Small intestine (tissue), 7 donors: ENCODE measurements at regions not wholly inside any gene's neighbourhood (a gene's known extent, or its start where the extent isn't known, plus 50 kb on each side); places are given as distances from the start of the nearest gene placed in this dataset.
"Not testable (repeated sequence)": the region's sequence is repeated elsewhere in the genome, so short reads cannot be mapped to it uniquely, and the experiment has no call there.

Source experiments
- DNase-seq, 2 donors: peaks; one replicate each; pipeline versions ENCODE4 v3.0.0 to v3.0.0-alpha.2; 2013
- FAIRE-seq: peaks from 2 replicates; lab custom pipeline; 2012; peaks lifted over from hg19 to GRCh38; lab: Jason Lieb, UNC
- H3K27ac ChIP-seq, 3 donors: one replicate each; pipeline ENCODE4 v1.5.1; 2013; ENCODE audit warnings: low read length in 2 of 3, mild to moderate bottlenecking in 2 of 3, control low read depth in 1 of 3, inconsistent platforms in 1 of 3, low read depth in 1 of 3, moderate library complexity in 1 of 3
- H3K27me3 ChIP-seq, 3 donors: one replicate each; pipeline ENCODE4 v1.6.1; 2013; ENCODE audit warnings: low read length in 3 of 3, inconsistent platforms in 1 of 3; ENCODE audit not compliant: control insufficient read depth in 3 of 3, insufficient read depth in 3 of 3
- H3K36me3 ChIP-seq, 3 donors: one replicate each; pipeline ENCODE4 v1.6.1; 2013; ENCODE audit warnings: low read length in 3 of 3, inconsistent platforms in 1 of 3, low read depth in 1 of 3, mild to moderate bottlenecking in 1 of 3, moderate library complexity in 1 of 3; ENCODE audit not compliant: control insufficient read depth in 3 of 3, insufficient read depth in 2 of 3
- H3K4me1 ChIP-seq, 3 donors: one replicate each; pipeline ENCODE4 v1.6.1; 2013; ENCODE audit warnings: low read length in 2 of 3, inconsistent platforms in 1 of 3, low read depth in 1 of 3, mild to moderate bottlenecking in 1 of 3, moderate library complexity in 1 of 3; ENCODE audit not compliant: control insufficient read depth in 3 of 3, insufficient read depth in 2 of 3
- H3K4me3 ChIP-seq, 3 donors: one replicate each; pipeline ENCODE4 v1.5.1; 2013; ENCODE audit warnings: low read length in 3 of 3, control low read depth in 1 of 3, inconsistent platforms in 1 of 3, low read depth in 1 of 3, mild to moderate bottlenecking in 1 of 3, moderate library complexity in 1 of 3
- H3K9me3 ChIP-seq, 2 donors: one replicate each; pipeline ENCODE4 v1.6.1; 2013; ENCODE audit warnings: low read depth in 1 of 2, low read length in 1 of 2; ENCODE audit not compliant: control insufficient read depth in 2 of 2, insufficient read depth in 1 of 2
- WGBS, 3 donors: extraction: QIAGEN DNeasy Blood & Tissue Kit; methylation state at CpG; one replicate each; pipeline ENCODE4 v1.1.7; 2013; 5-methylcytosine and 5-hydroxymethylcytosine counted together
- donor health status: healthy with polysubstance abuse.
- donor health status: control.
- donor health status: control.
- donor health status: Bipolar disorder and iron deficiency.
- donor health status: healthy.

DNA sequence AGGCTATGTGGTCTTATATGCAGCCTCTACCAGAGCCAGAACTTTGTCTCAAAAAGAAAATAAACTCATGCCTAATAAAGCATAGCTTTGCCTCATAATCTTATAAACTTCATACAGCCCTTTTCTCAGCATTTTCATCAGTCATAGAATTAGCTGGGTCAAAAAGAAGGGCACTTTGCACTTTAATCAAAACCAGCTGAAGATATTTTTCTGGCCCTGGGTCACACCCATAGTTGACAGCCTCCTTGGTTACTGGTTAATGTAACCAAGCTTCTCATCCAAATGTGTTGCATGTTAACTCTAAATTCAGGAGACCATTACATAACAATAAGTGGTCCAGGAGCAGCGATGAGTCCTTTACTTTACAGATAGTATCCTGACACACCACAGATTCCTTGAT, 558.2 kb downstream of the FLRT2 start:
- no peak for DNase-seq
- WGBS, 3 donors = 70 to 87% (median 83%) methylated on average over 1 of the region's 1 CpG

DNA sequence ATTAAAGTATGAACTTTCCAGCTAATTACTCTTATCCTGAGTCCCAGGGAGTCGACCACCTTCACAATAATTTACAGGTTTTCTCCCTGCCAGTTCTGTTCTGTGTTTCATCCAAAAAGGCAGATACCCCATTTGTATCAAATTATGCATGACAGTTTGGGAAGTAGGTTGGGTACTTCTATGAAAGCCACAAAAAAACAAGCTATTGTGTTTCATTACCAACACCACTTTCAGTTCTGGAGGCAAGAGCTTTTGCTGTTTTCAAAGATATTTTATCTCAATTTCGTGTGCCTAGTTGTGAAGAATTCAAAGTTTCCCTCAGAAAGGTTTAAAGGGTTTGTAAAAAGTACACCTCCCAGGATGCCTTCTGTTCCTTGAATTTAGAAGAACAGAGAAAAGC, 557.4 kb downstream of the FLRT2 start:
- 19 to 30% (median 21%) methylated on average over 2 of the region's 2 CpGs for WGBS, 3 donors
- no peak for DNase-seq
- no peaks in the 10 kb centered on the region for H3K4me1 ChIP-seq
- H3K27ac ChIP-seq = no peak overlapping the region
- peaks cover 0 to 2% of the 10 kb centered on the region in 2 donors for H3K9me3 ChIP-seq
- no peaks in the 10 kb centered on the region for H3K27me3 ChIP-seq
- no peak for FAIRE-seq
- H3K36me3 ChIP-seq = no peaks in the 10 kb centered on the region
- no peak overlapping the region for H3K4me3 ChIP-seq

More for the DNA sequence above, 558.2 kb downstream of the FLRT2 start:
- H3K9me3 ChIP-seq = peaks cover 0 to 2% of the 10 kb centered on the region in 2 donors
- H3K36me3 ChIP-seq = no peaks in the 10 kb centered on the region
- no peaks in the 10 kb centered on the region for H3K4me1 ChIP-seq
- H3K27ac ChIP-seq = no peak overlapping the region
- H3K27me3 ChIP-seq = no peaks in the 10 kb centered on the region
- FAIRE-seq = no peak
- H3K4me3 ChIP-seq = no peak overlapping the region

DNA sequence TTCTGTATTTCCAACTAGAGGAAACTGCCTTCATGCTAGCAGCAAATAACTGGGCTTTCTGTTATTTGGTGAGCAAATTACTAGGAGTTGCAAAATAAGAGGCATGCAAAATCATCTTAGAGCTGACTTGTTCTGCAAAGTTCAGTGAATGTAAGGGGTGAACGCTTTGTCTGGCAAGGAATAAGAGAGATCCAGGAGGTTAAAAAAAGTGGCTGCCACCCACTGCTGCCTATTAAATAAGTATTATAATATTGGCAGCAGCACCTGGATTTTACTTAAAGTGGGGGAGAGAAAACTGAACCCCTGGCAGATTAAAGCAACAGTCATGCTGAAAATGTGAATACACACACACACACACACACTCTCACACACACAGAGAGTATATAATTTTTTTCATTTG, 557.0 kb downstream of the FLRT2 start:
- 66 to 78% (median 73%) methylated on average over 1 of the region's 1 CpG for WGBS, 3 donors
- Histone ChIP-seq H3K27ac (no peak overlapping the region), H3K36me3 (no peaks in the 10 kb centered on the region), H3K9me3 (peaks cover 0 to 2% of the 10 kb centered on the region in 2 donors), H3K4me1 (no peaks in the 10 kb centered on the region), H3K27me3 (no peaks in the 10 kb centered on the region), H3K4me3 (no peak overlapping the region)
- DNase-seq (no peak), FAIRE-seq (no peak)

DNA sequence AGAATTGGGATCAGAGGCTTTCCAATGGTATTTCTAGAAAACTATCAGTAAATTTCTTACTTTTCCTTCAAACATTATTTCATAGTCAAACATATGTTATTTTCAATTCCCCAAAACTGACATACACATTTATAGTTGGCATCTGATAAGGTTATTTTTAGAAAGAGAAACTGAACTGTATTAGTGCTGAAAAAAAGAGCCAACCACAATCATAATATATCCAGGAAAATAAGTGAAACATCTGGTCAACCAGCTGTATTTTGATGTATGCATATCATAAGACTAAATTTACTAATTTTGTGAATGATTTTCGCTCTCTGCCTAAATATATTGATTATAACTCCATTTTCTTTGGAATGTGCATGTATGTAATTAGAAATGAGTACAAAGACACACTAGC, 554.2 kb downstream of the FLRT2 start:
- Histone ChIP-seq H3K36me3 (no peaks in the 10 kb centered on the region), H3K4me3 (no peak overlapping the region), H3K9me3 (no peaks in the 10 kb centered on the region), H3K27ac (no peak overlapping the region), H3K27me3 (no peaks in the 10 kb centered on the region), H3K4me1 (no peaks in the 10 kb centered on the region)
- FAIRE-seq (no peak), DNase-seq (no peak)
- 26 to 46% (median 40%) methylated on average over 1 of the region's 1 CpG for WGBS, 3 donors

DNA sequence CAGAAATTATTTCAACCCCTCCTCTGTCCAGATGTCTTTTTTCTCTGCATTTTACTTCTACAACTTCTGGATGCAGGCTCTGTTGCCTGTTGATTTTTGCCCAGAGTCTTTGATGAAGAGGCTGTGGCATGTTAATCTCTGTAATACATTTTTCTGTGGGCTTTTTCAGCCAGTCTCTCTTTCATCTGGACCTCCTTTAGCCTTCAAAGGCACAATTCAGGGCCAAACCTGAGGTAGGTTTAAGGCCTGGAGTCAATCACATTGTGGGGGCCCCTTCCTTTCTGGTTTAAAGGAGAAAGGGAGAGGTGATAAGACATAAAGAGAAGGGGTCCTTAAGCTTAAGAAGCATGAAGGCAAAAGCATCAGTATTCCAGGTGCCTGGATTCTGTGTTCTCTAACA, 553.7 kb downstream of the FLRT2 start:
- DNase-seq = no peak
- Histone ChIP-seq H3K27ac (no peak overlapping the region), H3K36me3 (no peaks in the 10 kb centered on the region), H3K27me3 (no peaks in the 10 kb centered on the region), H3K4me1 (no peaks in the 10 kb centered on the region), H3K4me3 (no peak overlapping the region), H3K9me3 (no peaks in the 10 kb centered on the region)
- no peak for FAIRE-seq

DNA sequence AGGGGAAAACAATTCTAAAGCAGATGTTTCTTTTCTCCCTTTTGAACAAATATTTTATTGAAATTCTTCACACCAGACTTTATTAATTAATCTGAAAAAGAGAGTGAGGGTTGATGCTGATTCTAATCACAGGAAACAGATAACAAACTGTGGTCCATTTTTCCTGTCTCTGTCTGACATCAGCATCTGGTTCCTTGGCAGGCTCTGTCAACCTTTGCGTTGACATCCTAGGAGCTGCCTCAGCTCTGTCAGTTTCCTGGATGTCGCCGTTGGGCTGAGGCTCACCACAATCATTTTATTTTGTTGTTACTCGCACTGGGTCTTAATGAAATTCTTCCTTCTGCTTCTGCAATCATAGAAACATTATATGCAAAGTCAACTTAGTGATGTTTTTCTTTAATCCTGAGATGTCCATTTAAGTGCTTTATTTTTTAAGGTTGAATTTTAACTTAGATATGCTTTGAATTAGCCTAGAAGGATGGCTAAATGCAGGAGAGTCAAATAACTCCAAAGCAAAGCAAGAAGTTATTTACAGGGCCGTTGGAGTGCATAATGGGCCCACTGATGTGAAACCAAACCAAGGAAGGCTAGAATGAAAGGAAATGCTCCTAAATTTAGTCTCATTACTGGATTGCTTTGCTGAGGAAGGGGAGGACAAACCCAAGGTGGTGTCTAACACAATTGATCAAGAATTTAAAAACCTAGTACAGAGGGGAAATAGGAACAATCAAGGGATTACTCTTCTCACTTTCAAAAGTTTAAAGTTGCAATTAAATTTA, 542.4 kb downstream of the FLRT2 start:
- H3K27ac ChIP-seq = no peak overlapping the region
- FAIRE-seq = no peak
- no peak overlapping the region for H3K4me3 ChIP-seq
- H3K9me3 ChIP-seq = no peaks in the 10 kb centered on the region
- H3K4me1 ChIP-seq = no peaks in the 10 kb centered on the region
- no peak for DNase-seq
- WGBS, 3 donors = 39 to 68% (median 59%) methylated on average over 5 of the region's 5 CpGs
- no peaks in the 10 kb centered on the region for H3K36me3 ChIP-seq
- no peaks in the 10 kb centered on the region for H3K27me3 ChIP-seq

DNA sequence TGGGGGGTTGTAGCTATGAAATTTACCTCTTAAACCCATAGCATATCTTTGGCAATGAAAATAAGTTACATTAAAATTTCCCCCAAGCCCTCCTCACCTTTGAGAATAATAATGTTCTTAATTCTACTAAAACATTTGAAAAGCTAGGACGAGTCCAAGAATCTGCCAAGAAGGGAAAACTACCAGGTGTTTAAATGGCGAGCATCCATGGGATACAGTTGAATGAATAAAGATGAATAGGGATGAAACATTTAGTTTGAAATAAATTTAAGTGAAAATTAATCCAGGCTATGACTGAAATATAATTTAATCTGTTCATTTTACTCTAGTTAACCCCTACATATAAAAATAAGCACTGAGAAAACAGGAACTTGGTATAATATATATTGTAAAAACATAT, 536.7 kb downstream of the FLRT2 start:
- 75 to 81% (median 79%) methylated on average over 2 of the region's 2 CpGs for WGBS, 3 donors
- H3K4me3 ChIP-seq = no peak overlapping the region
- H3K27ac ChIP-seq = no peak overlapping the region
- no peaks in the 10 kb centered on the region for H3K27me3 ChIP-seq
- FAIRE-seq (no peak), DNase-seq (no peak)
- no peaks in the 10 kb centered on the region for H3K36me3 ChIP-seq
- H3K4me1 ChIP-seq = no peaks in the 10 kb centered on the region
- H3K9me3 ChIP-seq = no peaks in the 10 kb centered on the region

DNA sequence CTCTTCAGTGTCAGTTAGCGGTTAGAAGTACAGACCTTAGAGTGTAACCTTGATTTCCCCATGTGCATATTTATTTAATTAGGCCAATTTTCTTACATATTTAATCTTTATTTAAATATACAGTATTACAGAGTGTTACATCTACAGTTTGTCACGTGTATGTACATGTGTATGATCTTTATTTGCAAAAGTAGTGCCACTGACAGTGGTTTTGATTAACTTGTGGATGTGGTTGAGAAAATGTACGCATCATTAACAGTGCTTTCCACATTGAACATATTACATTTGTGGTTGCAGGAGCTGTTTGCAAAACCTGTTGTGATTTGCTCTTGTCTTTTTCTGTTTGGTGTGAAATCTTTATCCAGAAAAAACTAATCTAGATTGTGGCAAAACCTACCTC, 535.5 kb downstream of the FLRT2 start:
- Histone ChIP-seq H3K9me3 (no peaks in the 10 kb centered on the region), H3K36me3 (no peaks in the 10 kb centered on the region), H3K27me3 (no peaks in the 10 kb centered on the region), H3K4me1 (no peaks in the 10 kb centered on the region), H3K4me3 (no peak overlapping the region), H3K27ac (no peak overlapping the region)
- 70 to 78% (median 72%) methylated on average over 3 of the region's 3 CpGs for WGBS, 3 donors
- FAIRE-seq = no peak
- no peak for DNase-seq

DNA sequence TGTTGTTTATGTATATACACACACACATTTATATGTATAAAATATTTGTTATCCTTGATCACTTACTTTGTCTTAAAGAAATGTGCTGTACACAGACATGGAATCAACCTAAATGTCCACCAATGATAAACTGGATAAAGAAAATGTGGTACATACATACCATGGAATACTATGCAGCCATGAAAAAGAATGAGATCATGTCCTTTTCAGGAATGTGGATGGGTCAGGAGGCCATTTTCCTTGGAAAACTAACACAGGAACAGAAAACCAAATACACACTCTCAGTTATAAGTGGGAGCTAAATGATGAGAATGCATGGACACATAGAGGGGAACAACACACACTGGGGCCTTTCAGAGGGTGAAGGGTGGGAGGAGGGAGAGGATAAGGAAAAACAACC, 534.7 kb downstream of the FLRT2 start:
- not testable (repeated sequence) for DNase-seq, FAIRE-seq, H3K9me3 ChIP-seq, H3K4me3 ChIP-seq, H3K27ac ChIP-seq, H3K36me3 ChIP-seq, H3K4me1 ChIP-seq, H3K27me3 ChIP-seq
